NT2/D1 (cell line): ENCODE measurements at regions not wholly inside any gene's neighbourhood (a gene's known extent, or its start where the extent isn't known, plus 50 kb on each side); places are given as distances from the start of the nearest gene placed in this dataset.

ENCODE experiments used
- YY1 ChIP-seq: IDR thresholded peaks from 2 replicates; pipeline ENCODE4 v1.6.1; 2011; ENCODE audit not compliant: insufficient read length, insufficient read depth
- ZNF274 ChIP-seq: IDR thresholded peaks from 2 replicates; pipeline ENCODE4 v1.6.1; 2011; ENCODE audit warnings: mild to moderate bottlenecking, low read depth, low read length

DNA sequence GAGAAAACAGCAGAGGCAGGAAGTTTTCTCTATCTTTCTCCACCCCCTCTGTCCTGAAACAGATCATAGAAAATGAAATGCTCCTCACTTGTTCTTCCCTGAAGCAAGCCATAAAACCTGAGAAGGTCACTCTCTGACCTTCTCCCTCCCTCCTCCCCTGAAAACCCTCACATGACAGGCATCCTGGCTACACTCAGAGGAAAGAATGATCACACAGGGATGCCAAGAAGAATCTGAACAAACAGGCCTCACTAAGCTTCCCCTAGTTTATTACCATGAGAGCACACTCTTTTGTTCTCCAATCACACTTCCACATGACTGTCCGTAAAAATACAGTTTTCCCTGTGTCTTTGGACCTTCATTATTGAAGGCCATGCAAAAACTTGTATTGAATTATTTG is 300.1 kb downstream of the BUD13 start:
- TF ChIP-seq YY1 (no peak), ZNF274 (no peak)
